ENCODE measurements at regions not wholly inside any gene's neighbourhood (a gene's known extent, or its start where the extent isn't known, plus 50 kb on each side); places are given as distances from the start of the nearest gene placed in this dataset.

GRCh38 chr13:84574851-84575250, 692.6 kb upstream of the SLITRK1 start:
- TF ChIP-seq CTCF (IDR thresholded peaks at IDR 0.05; ENCODE audit: insufficient read depth, low read length) (no peak), REST (IDR thresholded peaks at IDR 0.05; ENCODE audit: insufficient replicate concordance, low read depth) (no peak), POLR2AphosphoS5 (IDR thresholded peaks at IDR 0.05; ENCODE audit: low read depth) (no peak), GABPA (IDR thresholded peaks at IDR 0.05; ENCODE audit: low read depth) (no peak), SPI1 (IDR thresholded peaks at IDR 0.05; ENCODE audit: borderline replicate concordance, low read depth) (no peak)
